Endothelial cell (in vitro differentiated cells): ENCODE measurements at regions not wholly inside any gene's neighbourhood (a gene's known extent, or its start where the extent isn't known, plus 50 kb on each side); places are given as distances from the start of the nearest gene placed in this dataset.

Experiments used
- DNase-seq: peaks from one replicate; pipeline ENCODE4 v3.0.0; 2021; ENCODE audit warnings: low spot score
- H3K27ac Mint-ChIP-seq: one replicate; pipeline ENCODE4 v1.8.0; 2021; ENCODE audit warnings: mixed read lengths, inconsistent platforms; ENCODE audit not compliant: unreplicated experiment
- H3K27me3 Mint-ChIP-seq: one replicate; pipeline ENCODE4 v1.8.0; 2021; ENCODE audit warnings: mild to moderate bottlenecking, moderate library complexity, mixed read lengths, inconsistent platforms; ENCODE audit not compliant: unreplicated experiment
- H3K36me3 Mint-ChIP-seq: one replicate; pipeline ENCODE4 v1.8.0; 2021; ENCODE audit warnings: mild to moderate bottlenecking, low read depth, mixed read lengths, inconsistent platforms; ENCODE audit not compliant: unreplicated experiment
- H3K4me1 Mint-ChIP-seq: one replicate; pipeline ENCODE4 v1.8.0; 2021; ENCODE audit warnings: mild to moderate bottlenecking, mixed read lengths, inconsistent platforms; ENCODE audit not compliant: unreplicated experiment
- H3K4me3 Mint-ChIP-seq: one replicate; pipeline ENCODE4 v1.8.0; 2021; ENCODE audit warnings: mild to moderate bottlenecking, mixed read lengths, inconsistent platforms; ENCODE audit not compliant: unreplicated experiment
- H3K9me3 Mint-ChIP-seq: one replicate; pipeline ENCODE4 v1.8.0; 2021; ENCODE audit warnings: mixed read lengths, inconsistent platforms; ENCODE audit not compliant: unreplicated experiment
- TF ChIP-seq, protein P1 (sequence below): fragments of 200-600 bp; sonication (generic); IDR thresholded peaks from one replicate; pipeline ENCODE4 v1.5.0; 2021; ENCODE audit warnings: antibody characterized with exemption; ENCODE audit not compliant: unreplicated experiment

DNA sequence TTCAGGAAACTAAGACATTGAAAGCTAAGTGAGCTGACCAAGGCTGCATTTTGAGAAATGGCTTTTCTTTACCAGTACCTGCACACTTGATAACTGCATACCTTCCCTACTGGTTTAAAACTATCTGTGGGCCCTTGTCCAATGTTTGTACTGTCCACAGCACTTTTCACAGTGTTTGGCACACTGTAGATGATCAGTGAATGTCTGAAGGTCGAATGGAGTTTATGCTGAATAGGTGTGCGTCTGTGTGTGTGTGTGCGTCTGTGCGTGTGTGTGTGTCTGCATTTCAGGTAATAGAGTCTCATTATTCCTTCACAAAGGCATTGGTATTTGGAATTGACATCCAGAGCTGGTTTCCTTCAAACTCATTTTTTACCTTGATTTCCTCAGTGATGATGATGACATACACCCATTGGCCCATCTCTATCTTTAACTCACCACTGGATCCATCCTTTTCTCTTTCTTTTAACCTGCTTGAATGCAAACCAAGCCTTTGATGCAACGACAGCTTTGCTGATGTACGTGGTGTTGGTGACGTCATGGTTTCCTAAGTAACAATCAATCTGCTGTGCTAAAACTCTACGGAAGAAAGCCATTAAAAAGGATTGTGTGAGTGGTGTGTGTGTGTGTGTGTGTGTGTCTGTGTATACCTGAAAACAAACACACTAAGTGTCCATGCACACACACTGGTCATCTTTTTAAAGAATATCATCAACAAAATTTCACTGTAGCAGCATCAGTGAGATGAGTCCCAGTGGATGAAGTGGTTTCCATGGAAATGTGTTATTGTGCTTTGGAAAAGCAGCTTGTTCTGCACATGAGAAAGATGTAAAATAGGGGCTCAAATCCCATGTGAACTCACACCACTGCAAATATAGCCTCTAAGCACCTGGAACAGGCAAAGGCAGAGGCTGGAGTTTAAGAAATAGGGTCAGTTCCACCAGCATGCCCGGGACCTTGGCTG is 490.2 kb upstream of the B3GAT1 start:
- H3K27me3 Mint-ChIP-seq = peaks cover 5% of the 10 kb centered on the region

DNA sequence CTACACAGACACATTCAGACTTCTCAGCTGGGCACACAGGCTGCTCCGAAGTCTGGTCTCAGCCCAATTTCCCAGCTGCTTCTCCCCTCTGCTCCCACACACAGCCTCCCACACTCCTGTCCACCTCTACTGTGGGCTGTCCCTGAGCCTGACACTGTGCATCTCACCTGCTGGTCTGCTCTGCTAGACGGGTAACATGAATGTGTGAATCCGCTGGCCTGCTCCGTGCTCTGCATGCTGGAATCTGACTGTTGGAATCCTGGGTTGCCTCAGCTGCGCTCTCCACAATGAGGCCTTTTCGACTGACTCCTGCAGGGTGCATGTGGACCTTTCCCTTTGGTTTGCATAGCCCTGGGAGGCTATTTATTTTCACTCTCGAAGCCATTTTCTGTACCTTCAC is 489.5 kb upstream of the B3GAT1 start:
- H3K36me3 Mint-ChIP-seq = no peaks in the 10 kb centered on the region
- DNase-seq = no peak
- TF ChIP-seq, protein P1, sequence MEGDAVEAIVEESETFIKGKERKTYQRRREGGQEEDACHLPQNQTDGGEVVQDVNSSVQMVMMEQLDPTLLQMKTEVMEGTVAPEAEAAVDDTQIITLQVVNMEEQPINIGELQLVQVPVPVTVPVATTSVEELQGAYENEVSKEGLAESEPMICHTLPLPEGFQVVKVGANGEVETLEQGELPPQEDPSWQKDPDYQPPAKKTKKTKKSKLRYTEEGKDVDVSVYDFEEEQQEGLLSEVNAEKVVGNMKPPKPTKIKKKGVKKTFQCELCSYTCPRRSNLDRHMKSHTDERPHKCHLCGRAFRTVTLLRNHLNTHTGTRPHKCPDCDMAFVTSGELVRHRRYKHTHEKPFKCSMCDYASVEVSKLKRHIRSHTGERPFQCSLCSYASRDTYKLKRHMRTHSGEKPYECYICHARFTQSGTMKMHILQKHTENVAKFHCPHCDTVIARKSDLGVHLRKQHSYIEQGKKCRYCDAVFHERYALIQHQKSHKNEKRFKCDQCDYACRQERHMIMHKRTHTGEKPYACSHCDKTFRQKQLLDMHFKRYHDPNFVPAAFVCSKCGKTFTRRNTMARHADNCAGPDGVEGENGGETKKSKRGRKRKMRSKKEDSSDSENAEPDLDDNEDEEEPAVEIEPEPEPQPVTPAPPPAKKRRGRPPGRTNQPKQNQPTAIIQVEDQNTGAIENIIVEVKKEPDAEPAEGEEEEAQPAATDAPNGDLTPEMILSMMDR = no peak
- no peak overlapping the region for H3K4me3 Mint-ChIP-seq
- no peak overlapping the region for H3K27ac Mint-ChIP-seq
- H3K4me1 Mint-ChIP-seq = no peaks in the 10 kb centered on the region
- H3K9me3 Mint-ChIP-seq = no peaks in the 10 kb centered on the region
- peaks cover 5% of the 10 kb centered on the region for H3K27me3 Mint-ChIP-seq

More for the DNA sequence above, 490.2 kb upstream of the B3GAT1 start:
- Mint-ChIP-seq H3K36me3 (no peaks in the 10 kb centered on the region), H3K27ac (no peak overlapping the region), H3K4me1 (no peaks in the 10 kb centered on the region), H3K9me3 (no peaks in the 10 kb centered on the region), H3K4me3 (no peak overlapping the region)
- DNase-seq = no peak
- TF ChIP-seq, protein P1 = no peak

DNA sequence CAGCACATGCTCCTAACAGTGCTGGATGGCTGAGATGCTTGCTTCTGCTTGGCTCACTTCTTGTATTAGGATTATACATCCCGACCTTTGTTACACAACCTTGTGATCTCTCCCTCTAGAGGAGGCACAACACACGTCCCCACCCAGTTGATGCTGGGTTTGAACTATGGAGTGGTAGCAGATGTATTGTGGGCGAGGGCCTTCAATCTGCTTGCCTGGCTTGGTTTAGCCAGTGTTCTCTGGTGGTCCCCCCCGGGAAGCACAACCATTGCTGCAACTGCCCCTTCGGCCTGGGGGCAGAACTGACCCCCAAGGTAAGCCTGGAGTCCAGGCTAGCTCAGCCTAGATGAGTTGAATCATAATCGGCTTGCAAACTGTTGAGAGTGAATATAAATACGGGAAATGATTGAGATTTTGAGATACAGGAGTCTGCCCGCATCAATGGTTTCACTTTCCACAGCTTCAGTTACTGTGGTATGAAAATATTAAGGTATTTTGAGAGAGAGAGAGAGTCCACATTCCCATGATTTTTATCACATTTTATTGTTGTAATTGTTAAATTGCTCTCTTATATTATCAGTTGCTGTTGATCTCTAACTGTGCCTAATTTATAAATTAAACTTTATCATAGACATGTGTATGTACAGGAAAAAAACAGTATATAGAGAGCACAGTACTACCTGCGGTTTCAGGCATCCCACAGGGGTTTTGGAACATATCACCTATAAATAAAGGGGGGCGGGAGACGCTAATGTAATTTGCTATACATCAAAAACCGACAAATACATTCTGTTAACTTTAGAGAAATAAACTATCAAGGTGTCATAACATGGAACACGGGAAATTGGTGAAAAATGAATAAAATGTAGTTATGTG is 482.0 kb upstream of the B3GAT1 start:
- Mint-ChIP-seq H3K27me3 (no peaks in the 10 kb centered on the region), H3K36me3 (peaks cover 5% of the 10 kb centered on the region), H3K9me3 (no peaks in the 10 kb centered on the region), H3K4me3 (no peak overlapping the region), H3K4me1 (no peaks in the 10 kb centered on the region), H3K27ac (no peak overlapping the region)
- TF ChIP-seq, protein P1 = no peak
- DNase-seq = no peak

DNA sequence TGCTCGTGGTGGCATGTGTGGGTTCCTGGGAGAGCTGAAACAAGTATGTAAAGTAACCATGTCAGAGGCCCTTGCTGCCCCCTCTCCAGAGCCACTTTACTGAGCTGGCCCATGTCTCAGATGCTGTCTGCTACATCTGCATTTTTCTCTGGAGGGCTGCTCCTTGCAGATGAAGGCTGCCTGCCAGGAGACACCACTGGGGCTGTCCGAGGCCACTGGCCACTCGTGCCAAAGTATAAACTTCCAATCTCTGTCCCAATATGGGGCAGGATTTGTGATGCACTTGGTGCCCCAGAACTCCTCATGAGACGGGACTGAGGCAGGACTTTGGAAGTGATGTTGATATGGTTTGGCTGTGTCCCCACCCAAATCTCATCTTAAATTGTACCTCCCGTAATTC is 478.4 kb upstream of the B3GAT1 start:
- no peak for DNase-seq
- Mint-ChIP-seq H3K4me1 (no peaks in the 10 kb centered on the region), H3K36me3 (peaks cover 5% of the 10 kb centered on the region), H3K27me3 (peaks cover 1% of the 10 kb centered on the region), H3K9me3 (no peaks in the 10 kb centered on the region), H3K27ac (no peak overlapping the region), H3K4me3 (no peak overlapping the region)
- TF ChIP-seq, protein P1 = no peak
